Uterus (tissue), 2 donors: ENCODE measurements at regions not wholly inside any gene's neighbourhood (a gene's known extent, or its start where the extent isn't known, plus 50 kb on each side); places are given as distances from the start of the nearest gene placed in this dataset.

Experiments
- POLR2A ChIP-seq, 2 donors: fragments of 450-650 bp; IDR thresholded peaks; one replicate each; pipeline ENCODE4 v1.6.1; 2016; ENCODE audit warnings: antibody characterized with exemption in 2 of 2, mild to moderate bottlenecking in 1 of 2, moderate library complexity in 1 of 2
- TF ChIP-seq, protein P1 (sequence below), 4 experiments: fragments of 200-600 bp in 2 of 4; fragments of 450-650 bp in 2 of 4; sonication (generic) in 2 of 4; IDR thresholded peaks; one replicate each; pipeline ENCODE4 v1.5.1; 2016 to 2019; ENCODE audit warnings: antibody characterized with exemption in 4 of 4, mild to moderate bottlenecking in 2 of 4, moderate library complexity in 1 of 4

GRCh38 chr7:114109721-114110120 lies 190.9 kb upstream of the PPP1R3A start:
- TF ChIP-seq, protein P1, sequence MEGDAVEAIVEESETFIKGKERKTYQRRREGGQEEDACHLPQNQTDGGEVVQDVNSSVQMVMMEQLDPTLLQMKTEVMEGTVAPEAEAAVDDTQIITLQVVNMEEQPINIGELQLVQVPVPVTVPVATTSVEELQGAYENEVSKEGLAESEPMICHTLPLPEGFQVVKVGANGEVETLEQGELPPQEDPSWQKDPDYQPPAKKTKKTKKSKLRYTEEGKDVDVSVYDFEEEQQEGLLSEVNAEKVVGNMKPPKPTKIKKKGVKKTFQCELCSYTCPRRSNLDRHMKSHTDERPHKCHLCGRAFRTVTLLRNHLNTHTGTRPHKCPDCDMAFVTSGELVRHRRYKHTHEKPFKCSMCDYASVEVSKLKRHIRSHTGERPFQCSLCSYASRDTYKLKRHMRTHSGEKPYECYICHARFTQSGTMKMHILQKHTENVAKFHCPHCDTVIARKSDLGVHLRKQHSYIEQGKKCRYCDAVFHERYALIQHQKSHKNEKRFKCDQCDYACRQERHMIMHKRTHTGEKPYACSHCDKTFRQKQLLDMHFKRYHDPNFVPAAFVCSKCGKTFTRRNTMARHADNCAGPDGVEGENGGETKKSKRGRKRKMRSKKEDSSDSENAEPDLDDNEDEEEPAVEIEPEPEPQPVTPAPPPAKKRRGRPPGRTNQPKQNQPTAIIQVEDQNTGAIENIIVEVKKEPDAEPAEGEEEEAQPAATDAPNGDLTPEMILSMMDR (IDR thresholded peaks at IDR 0.05), result no peak
- no peak for TF ChIP-seq POLR2A (IDR thresholded peaks at IDR 0.05)
